NT2/D1 (cell line): ENCODE measurements at regions not wholly inside any gene's neighbourhood (a gene's known extent, or its start where the extent isn't known, plus 50 kb on each side); places are given as distances from the start of the nearest gene placed in this dataset.

ENCODE experiments used
- YY1 ChIP-seq: IDR thresholded peaks from 2 replicates; pipeline ENCODE4 v1.6.1; 2011; ENCODE audit not compliant: insufficient read length, insufficient read depth
- ZNF274 ChIP-seq: IDR thresholded peaks from 2 replicates; pipeline ENCODE4 v1.6.1; 2011; ENCODE audit warnings: mild to moderate bottlenecking, low read depth, low read length

DNA sequence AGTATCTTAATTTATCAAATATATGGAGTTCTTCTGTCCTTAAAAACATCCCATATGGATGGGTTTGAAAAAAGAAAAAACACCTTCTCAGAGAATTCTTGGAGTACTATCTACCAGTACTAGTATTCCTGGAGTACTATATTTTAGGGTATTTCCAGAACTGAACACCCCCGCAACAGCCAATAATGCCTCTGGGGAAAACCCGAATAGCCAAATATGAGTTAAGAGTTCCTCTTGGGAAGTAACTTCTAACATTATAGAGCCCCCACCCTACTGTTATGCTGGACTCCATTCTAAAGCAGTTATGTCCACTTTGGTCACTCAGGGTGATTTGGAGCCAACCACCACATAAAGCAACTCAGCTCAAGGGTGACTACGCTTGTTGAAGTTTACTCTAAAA lies 115.0 kb upstream of the RASGEF1B start:
- TF ChIP-seq YY1, result no peak
- TF ChIP-seq ZNF274, result no peak
